LNCAP (cell line): ENCODE measurements at regions not wholly inside any gene's neighbourhood (a gene's known extent, or its start where the extent isn't known, plus 50 kb on each side); places are given as distances from the start of the nearest gene placed in this dataset.

ENCODE experiments used
- CTCF ChIP-seq: fragments of 450-650 bp; IDR thresholded peaks from 2 replicates; pipeline ENCODE4 v1.5.1; 2017; ENCODE audit warnings: mild to moderate bottlenecking

GRCh38 chrX:12058087-12058486 lies 80.2 kb upstream of the FRMPD4 start:
- TF ChIP-seq CTCF = no peak

- no peak for TF ChIP-seq CTCF
Observed at GRCh38 chrX:12060489-12061260, 77.6 kb upstream of the FRMPD4 start.

DNA sequence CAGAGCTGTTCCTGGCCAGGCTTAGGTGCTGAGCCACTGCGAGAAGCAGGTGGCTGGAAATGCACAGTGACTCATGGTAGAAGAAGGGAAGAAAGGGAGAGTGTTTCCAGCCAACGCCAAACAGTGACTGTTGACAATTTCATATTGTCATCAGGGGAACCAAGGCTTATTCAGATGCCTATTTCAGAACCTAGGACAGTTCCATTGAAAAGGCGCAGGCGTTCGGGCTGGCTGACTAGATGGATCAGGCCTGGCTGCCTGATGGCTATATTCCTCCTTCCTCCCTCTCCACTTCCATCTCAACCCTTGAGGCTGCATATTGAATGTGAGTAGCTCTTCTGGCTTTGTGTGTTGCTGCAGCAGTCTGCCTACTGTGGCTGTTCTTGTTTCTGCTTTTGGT lies 73.0 kb upstream of the FRMPD4 start:
- TF ChIP-seq CTCF = no peak

DNA sequence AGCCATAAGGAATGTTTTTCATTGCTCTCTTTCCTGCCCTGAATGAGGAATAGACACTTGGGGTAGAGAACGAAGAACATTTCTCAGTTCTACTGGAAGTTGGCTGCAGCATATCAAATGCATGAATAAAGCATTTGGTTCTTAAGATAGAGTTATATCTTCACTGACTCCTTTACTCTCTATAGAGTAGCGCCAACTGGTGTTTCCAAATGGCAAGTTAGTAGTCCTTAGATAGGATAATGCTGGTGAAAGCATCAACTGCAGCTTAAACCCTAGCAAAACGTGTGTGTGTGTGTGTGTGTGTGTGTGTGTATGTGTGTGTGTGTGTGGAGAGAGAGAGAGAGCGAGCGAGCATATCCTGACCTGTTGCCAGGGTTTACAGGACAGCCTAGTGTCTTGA lies 62.2 kb upstream of the FRMPD4 start:
- no peak for TF ChIP-seq CTCF

DNA sequence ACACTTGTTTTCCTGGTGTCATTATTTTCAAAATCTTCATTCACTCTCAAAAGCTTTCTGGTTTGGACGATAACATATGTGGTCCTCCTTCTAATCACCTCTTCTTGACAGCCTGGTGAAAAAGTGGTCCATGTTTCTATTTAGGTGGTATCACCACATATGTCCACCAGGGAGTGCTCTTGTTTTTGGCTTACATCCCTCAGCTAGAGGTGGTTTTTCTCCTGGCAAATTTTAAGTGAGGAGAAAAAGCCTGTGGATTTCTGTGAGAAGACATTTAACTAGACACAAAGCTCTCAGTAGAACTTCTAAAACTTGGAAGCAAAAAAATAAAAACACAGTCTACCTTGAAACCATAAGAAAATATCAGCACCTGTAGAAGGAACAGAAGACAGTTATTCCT lies 58.0 kb upstream of the FRMPD4 start:
- peak; percentile 46 for TF ChIP-seq CTCF
